GM12878 (cell line): ENCODE measurements at regions not wholly inside any gene's neighbourhood (a gene's known extent, or its start where the extent isn't known, plus 50 kb on each side); places are given as distances from the start of the nearest gene placed in this dataset.

Experiments used
- ATAC-seq: fragments of 200-7000 bp; cut with Tn5 transposase; 3 replicates; pipeline ENCODE4 v1.9.1; 2020; ENCODE audit warnings: mild to moderate bottlenecking, moderate library complexity
- BruUV-seq: library from RNA; stranded (reverse); fragments of 400-500 nt; replicated peaks from 2 replicates; lab custom pipeline; 2021; lab: Mats Ljungman, UMichigan
- CTCF ChIA-PET: fragments of 300-600 bp; sonication (Branson Sonifier 250); formaldehyde crosslinking; extraction: SDS; loops from one replicate; lab custom pipeline; 2021; ENCODE audit warnings: inconsistent platforms; lab: Yijun Ruan, JAX
- POLR2A ChIA-PET: fragments of 350-600 bp; formaldehyde crosslinking; extraction: SDS; loops from one replicate; lab custom pipeline; 2021; ENCODE audit warnings: inconsistent platforms; lab: Charles Lee
- RAD21 ChIA-PET: fragments of 300-600 bp; sonication (Branson Sonifier 250); formaldehyde crosslinking; loops from one replicate; lab custom pipeline; 2023; ENCODE audit warnings: antibody characterized with exemption; ENCODE audit not compliant: unreplicated experiment; lab: Charles Lee
- SMC1A ChIA-PET: fragments of 300-600 bp; sonication (Branson Sonifier 250); formaldehyde crosslinking; loops from one replicate; lab custom pipeline; 2023; ENCODE audit not compliant: unreplicated experiment, uncharacterized antibody; lab: Charles Lee
- DNase-seq: peaks from one replicate; pipeline ENCODE4 v3.0.0-alpha.2; 2011; ENCODE audit warnings: low read depth, low spot score
- FAIRE-seq: peaks from 3 replicates; lab custom pipeline; 2011; peaks lifted over from hg19 to GRCh38; lab: Jason Lieb, UNC
- H2AFZ ChIP-seq: 2 replicates; pipeline ENCODE4 v1.6.0; 2011; ENCODE audit warnings: low read depth, low read length, control low read depth; ENCODE audit not compliant: control insufficient read depth
- H3K27ac ChIP-seq: 2 replicates; pipeline ENCODE4 v1.5.1; 2011; ENCODE audit warnings: control low read depth; ENCODE audit not compliant: control insufficient read depth, insufficient read depth
- H3K27me3 ChIP-seq, 2 experiments: replicated peaks in 1 of 2; 2 replicates each; pipeline versions ENCODE4 v1.6.0 to v1.6.1; 2011; ENCODE audit warnings: low read length in 1 of 2; ENCODE audit not compliant: control insufficient read depth in 2 of 2, insufficient read depth in 2 of 2
- H3K36me3 ChIP-seq, 2 experiments: 2 replicates each; pipeline ENCODE4 v1.5.1; 2011; ENCODE audit warnings: low read length in 1 of 2; ENCODE audit not compliant: control insufficient read depth in 2 of 2, insufficient read depth in 2 of 2
- H3K4me1 ChIP-seq: 2 replicates; pipeline ENCODE4 v1.6.1; 2011; ENCODE audit warnings: mild to moderate bottlenecking, low read length, moderate library complexity, mixed read lengths; ENCODE audit not compliant: control insufficient read depth, insufficient read depth
- H3K4me2 ChIP-seq: 2 replicates; pipeline ENCODE4 v1.6.0; 2011; ENCODE audit warnings: control low read depth; ENCODE audit not compliant: control insufficient read depth, insufficient read depth
- H3K4me3 ChIP-seq: fragments of 200-600 bp; sonication (generic); 2 replicates; pipeline ENCODE4 v1.5.1; 2016
- H3K79me2 ChIP-seq: 2 replicates; pipeline ENCODE4 v1.6.0; 2011; ENCODE audit warnings: low read length; ENCODE audit not compliant: control insufficient read depth, insufficient read depth
- H3K9ac ChIP-seq: 2 replicates; pipeline ENCODE4 v1.8.0; 2011; ENCODE audit warnings: low read length, control low read depth, mixed read lengths; ENCODE audit not compliant: control insufficient read depth, insufficient read depth
- H3K9me3 ChIP-seq: replicated peaks from 3 replicates; pipeline ENCODE4 v1.5.1; 2011; ENCODE audit warnings: mild to moderate bottlenecking, low read length; ENCODE audit not compliant: control insufficient read depth, insufficient read depth
- H4K20me1 ChIP-seq: 2 replicates; pipeline ENCODE4 v1.6.0; 2011; ENCODE audit not compliant: control insufficient read depth, insufficient read depth
- EZH2 ChIP-seq: IDR thresholded peaks from 2 replicates; pipeline ENCODE4 v1.6.1; 2012; ENCODE audit warnings: low read depth, mild to moderate bottlenecking, control low read depth, inconsistent platforms, low read length, borderline replicate concordance; ENCODE audit not compliant: control insufficient read depth
- ZBTB40 ChIP-seq: fragments of 450-650 bp; IDR thresholded peaks from 2 replicates; pipeline ENCODE4 v1.6.1; 2016; ENCODE audit warnings: mild to moderate bottlenecking, moderate library complexity, borderline replicate concordance
- WGBS: methylation state at CpG from one replicate; pipeline ENCODE4 v1.1.6; 2016; ENCODE audit warnings: low lambda C conversion rate; ENCODE audit not compliant: insufficient replicate concordance, insufficient coverage; ENCODE audit errors: missing lambda C conversion rate; 5-methylcytosine and 5-hydroxymethylcytosine counted together
- in situ Hi-C: fragments of 300-500 bp; cut with MboI; formaldehyde crosslinking; loops from 9 replicates; pipeline ENCODE4 v1.14.3; 2018; ENCODE audit warnings: mixed read lengths
- intact Hi-C: fragments of 100-400 bp; cut with micrococcal nuclease; formaldehyde crosslinking; loops from one replicate; pipeline ENCODE4 v1.14.2; 2022; ENCODE audit not compliant: unreplicated experiment

- no peak overlapping the region for H3K4me2 ChIP-seq
- SMC1A ChIA-PET: no interaction called here
- H3K4me3 ChIP-seq: no peak overlapping the region
- intact Hi-C loops: no loop called here
- TF ChIP-seq ZBTB40: peak; percentile 45; the same call in 1 of the 2 replicates
- no peak for TF ChIP-seq EZH2
- no peaks in the 10 kb centered on the region for H3K79me2 ChIP-seq
- no TSS peak for BruUV-seq
- no peaks in the 10 kb centered on the region for H3K9me3 ChIP-seq
- H3K27ac ChIP-seq: no peak overlapping the region
- CTCF ChIA-PET: no interaction called here
- no peak overlapping the region for H2AFZ ChIP-seq
- in situ Hi-C loops: no loop called here
- FAIRE-seq: no peak
- H3K9ac ChIP-seq: no peak overlapping the region
- WGBS: 0% methylated on average over 1 of the region's 1 CpG
- DNase-seq: no peak
- POLR2A ChIA-PET: no interaction called here
- no peaks in the 10 kb centered on the region for H3K36me3 ChIP-seq
- RAD21 ChIA-PET: no interaction called here
- H3K27me3 ChIP-seq: no peaks in the 10 kb centered on the region; a peak in 1 of 4 replicates
- no peak for ATAC-seq
- no peaks in the 10 kb centered on the region for H3K4me1 ChIP-seq
- H4K20me1 ChIP-seq: no peaks in the 10 kb centered on the region; the same call in 1 of the 2 replicates
These were observed 221.6 kb downstream of the CDC5L start for GRCh38 chr6:44609051-44609612.
